Liver (tissue), 8 donors: ENCODE measurements at regions not wholly inside any gene's neighbourhood (a gene's known extent, or its start where the extent isn't known, plus 50 kb on each side); places are given as distances from the start of the nearest gene placed in this dataset.

Experiments
- DNase-seq: peaks from one replicate; pipeline ENCODE4 v3.0.0-alpha.2; 2017; ENCODE audit warnings: low spot score
- H3K27ac ChIP-seq, 2 donors: one replicate each; pipeline ENCODE4 v1.7.0; 2013; ENCODE audit warnings: inconsistent platforms in 2 of 2, low read length in 2 of 2, control low read depth in 1 of 2, low read depth in 1 of 2, mild to moderate bottlenecking in 1 of 2
- H3K27me3 ChIP-seq, 4 donors: one replicate each; pipeline versions ENCODE4 v1.6.1 to v1.7.0; 2013; ENCODE audit warnings: low read length in 3 of 4, inconsistent platforms in 1 of 4, mild to moderate bottlenecking in 1 of 4, moderate library complexity in 1 of 4; ENCODE audit not compliant: control insufficient read depth in 4 of 4, insufficient read depth in 4 of 4
- H3K36me3 ChIP-seq, 4 donors: one replicate each; pipeline versions ENCODE4 v1.6.1 to v1.7.0; 2013; ENCODE audit warnings: low read length in 3 of 4, mild to moderate bottlenecking in 3 of 4, low read depth in 1 of 4, moderate library complexity in 1 of 4; ENCODE audit not compliant: control insufficient read depth in 4 of 4, insufficient read depth in 3 of 4
- H3K4me1 ChIP-seq, 4 donors: one replicate each; pipeline versions ENCODE4 v1.6.1 to v1.7.0; 2013; ENCODE audit warnings: low read length in 3 of 4, mild to moderate bottlenecking in 3 of 4, moderate library complexity in 1 of 4; ENCODE audit not compliant: control insufficient read depth in 4 of 4, insufficient read depth in 4 of 4
- H3K4me3 ChIP-seq, 3 donors: one replicate each; pipeline versions ENCODE4 v1.6.1 to v1.7.0; 2013; ENCODE audit warnings: low read length in 3 of 3, control low read depth in 1 of 3, low read depth in 1 of 3, mild to moderate bottlenecking in 1 of 3
- H3K9ac ChIP-seq, 2 donors: one replicate each; pipeline ENCODE4 v1.7.0; 2013; ENCODE audit warnings: low read length in 2 of 2, mild to moderate bottlenecking in 2 of 2, moderate library complexity in 2 of 2, control low read depth in 1 of 2, low read depth in 1 of 2
- H3K9me3 ChIP-seq, 4 donors: one replicate each; pipeline versions ENCODE4 v1.6.1 to v1.7.0; 2013; ENCODE audit warnings: low read length in 3 of 4; ENCODE audit not compliant: control insufficient read depth in 4 of 4
- ATF3 ChIP-seq: IDR thresholded peaks from 2 replicates; pipeline ENCODE4 v1.6.1; 2016; ENCODE audit warnings: antibody characterized with exemption
- CTCF ChIP-seq: fragments of 150-350 bp; IDR thresholded peaks from 2 replicates; pipeline ENCODE4 v1.5.1; 2017; ENCODE audit warnings: improper control_type of control experiment, low read depth, low read length; ENCODE audit not compliant: missing input control
- EGR1 ChIP-seq, 2 donors: IDR thresholded peaks; 2 replicates each; pipeline ENCODE4 v1.6.1; 2016 to 2018; ENCODE audit warnings: antibody characterized with exemption in 2 of 2, low read depth in 2 of 2
- FOXA1 ChIP-seq: IDR thresholded peaks from 2 replicates; pipeline ENCODE4 v1.6.1; 2016; ENCODE audit warnings: antibody characterized with exemption
- FOXA2 ChIP-seq: IDR thresholded peaks from 2 replicates; pipeline ENCODE4 v1.6.1; 2016; ENCODE audit warnings: antibody characterized with exemption
- GABPA ChIP-seq, 2 donors: IDR thresholded peaks in 1 of 2; conservative IDR thresholded peaks in 1 of 2; 2 replicates each; pipeline ENCODE4 v1.6.1; 2016; ENCODE audit warnings: antibody characterized with exemption in 2 of 2, mild to moderate bottlenecking in 1 of 2, moderate library complexity in 1 of 2
- HNF4G ChIP-seq: IDR thresholded peaks from 2 replicates; pipeline ENCODE4 v1.6.1; 2016; ENCODE audit warnings: antibody characterized with exemption
- JUND ChIP-seq, 2 donors: IDR thresholded peaks; 2 replicates each; pipeline ENCODE4 v1.6.1; 2016; ENCODE audit warnings: antibody characterized with exemption in 2 of 2
- MAX ChIP-seq: IDR thresholded peaks from 2 replicates; pipeline ENCODE4 v1.6.1; 2016; ENCODE audit warnings: antibody characterized with exemption
- NR2F2 ChIP-seq: IDR thresholded peaks from 2 replicates; pipeline ENCODE4 v1.6.1; 2016; ENCODE audit warnings: antibody characterized with exemption
- REST ChIP-seq: IDR thresholded peaks from 2 replicates; pipeline ENCODE4 v1.6.1; 2016; ENCODE audit warnings: antibody characterized with exemption, mild to moderate bottlenecking
- RXRA ChIP-seq, 2 donors: IDR thresholded peaks; 2 replicates each; pipeline ENCODE4 v1.6.1; 2017 to 2018; ENCODE audit warnings: antibody characterized with exemption in 2 of 2, mild to moderate bottlenecking in 1 of 2
- SP1 ChIP-seq: IDR thresholded peaks from 2 replicates; pipeline ENCODE4 v1.6.1; 2018; ENCODE audit warnings: antibody characterized with exemption, mild to moderate bottlenecking
- TAF1 ChIP-seq: conservative IDR thresholded peaks from 2 replicates; pipeline ENCODE4 v1.6.1; 2016; ENCODE audit warnings: antibody characterized with exemption, mild to moderate bottlenecking
- YY1 ChIP-seq: IDR thresholded peaks from 2 replicates; pipeline ENCODE4 v1.6.1; 2016; ENCODE audit warnings: antibody characterized with exemption, mild to moderate bottlenecking
- WGBS: extraction: QIAGEN DNeasy Blood & Tissue Kit; methylation state at CpG from one replicate; pipeline ENCODE4 v1.1.7; 2013; 5-methylcytosine and 5-hydroxymethylcytosine counted together
- TF ChIP-seq, protein P1 (sequence below): IDR thresholded peaks from 2 replicates; pipeline ENCODE4 v1.6.1; 2016; ENCODE audit warnings: antibody characterized with exemption
- donor health status: healthy.
- donor health status: healthy.
- donor health status: healthy.
- donor health status: healthy.
- donor health status: healthy.

- TF ChIP-seq FOXA1: no peak
- no peak for TF ChIP-seq TAF1
- TF ChIP-seq EGR1 (IDR thresholded peaks at IDR 0.05; ENCODE audit: low read depth in 2 of 2): no peak
- no peak for TF ChIP-seq FOXA2
- no peaks in the 10 kb centered on the region for H3K4me1 ChIP-seq
- H3K27ac ChIP-seq: no peak overlapping the region
- H3K36me3 ChIP-seq: no peaks in the 10 kb centered on the region
- H3K9ac ChIP-seq: no peak overlapping the region
- H3K27me3 ChIP-seq: no peaks in the 10 kb centered on the region
- H3K9me3 ChIP-seq: no peaks in the 10 kb centered on the region
- 62% methylated on average over 6 of the region's 6 CpGs for WGBS
- no peak overlapping the region for H3K4me3 ChIP-seq
- no peak for DNase-seq
These were observed 781.2 kb upstream of the GRM7 start for GRCh38 chr3:6079561-6080179.

DNA sequence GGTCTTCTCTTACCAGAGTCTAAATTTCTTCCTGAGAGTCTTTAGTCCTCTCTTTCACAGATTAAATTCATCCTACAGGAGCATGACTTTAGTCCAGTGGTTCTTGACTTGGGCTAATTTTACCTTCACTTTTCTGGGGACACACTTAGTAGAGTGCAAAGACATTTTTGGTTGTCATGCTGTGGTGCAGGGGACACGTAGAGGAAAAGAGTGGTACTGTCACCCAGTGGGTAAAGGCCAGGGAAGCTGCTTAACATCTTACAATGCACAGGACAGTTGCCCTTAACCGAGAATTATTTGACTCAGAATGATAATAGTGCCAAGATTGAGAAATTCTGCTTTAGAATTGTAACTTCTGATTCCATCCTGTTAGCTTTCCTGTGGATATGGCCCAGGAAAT is 772.5 kb upstream of the GRM7 start:
- TF ChIP-seq HNF4G (no peak), REST (no peak), TAF1 (no peak)
- H3K4me3 ChIP-seq: no peak overlapping the region
- H3K27me3 ChIP-seq: no peaks in the 10 kb centered on the region
- H3K9ac ChIP-seq: no peak overlapping the region
- 57% methylated on average over 2 of the region's 2 CpGs for WGBS
- DNase-seq: no peak
- no peaks in the 10 kb centered on the region for H3K36me3 ChIP-seq
- no peak overlapping the region for H3K27ac ChIP-seq
- no peaks in the 10 kb centered on the region for H3K4me1 ChIP-seq
- no peaks in the 10 kb centered on the region for H3K9me3 ChIP-seq

DNA sequence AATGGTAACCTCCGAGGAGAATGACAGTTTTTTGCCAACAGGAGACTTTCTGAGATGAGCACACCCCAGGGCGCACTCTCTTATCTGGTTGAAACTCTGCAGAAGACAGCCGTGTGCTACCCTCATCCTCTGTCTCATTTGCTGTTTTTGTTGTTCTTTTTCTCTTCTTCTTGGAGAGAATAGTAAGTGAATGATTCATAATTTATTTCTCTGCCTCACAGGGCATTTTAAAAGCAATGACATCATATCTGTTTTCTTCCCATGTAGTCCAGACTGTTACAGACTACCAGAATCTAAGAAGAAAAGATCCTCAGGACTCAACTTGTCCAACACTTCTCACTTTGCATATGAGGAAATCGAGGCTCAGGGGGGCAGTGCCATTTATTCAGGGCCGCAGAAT is 771.1 kb upstream of the GRM7 start:
- 62% methylated on average over 5 of the region's 5 CpGs for WGBS
- TF ChIP-seq MAX: no peak
- TF ChIP-seq, protein P1, sequence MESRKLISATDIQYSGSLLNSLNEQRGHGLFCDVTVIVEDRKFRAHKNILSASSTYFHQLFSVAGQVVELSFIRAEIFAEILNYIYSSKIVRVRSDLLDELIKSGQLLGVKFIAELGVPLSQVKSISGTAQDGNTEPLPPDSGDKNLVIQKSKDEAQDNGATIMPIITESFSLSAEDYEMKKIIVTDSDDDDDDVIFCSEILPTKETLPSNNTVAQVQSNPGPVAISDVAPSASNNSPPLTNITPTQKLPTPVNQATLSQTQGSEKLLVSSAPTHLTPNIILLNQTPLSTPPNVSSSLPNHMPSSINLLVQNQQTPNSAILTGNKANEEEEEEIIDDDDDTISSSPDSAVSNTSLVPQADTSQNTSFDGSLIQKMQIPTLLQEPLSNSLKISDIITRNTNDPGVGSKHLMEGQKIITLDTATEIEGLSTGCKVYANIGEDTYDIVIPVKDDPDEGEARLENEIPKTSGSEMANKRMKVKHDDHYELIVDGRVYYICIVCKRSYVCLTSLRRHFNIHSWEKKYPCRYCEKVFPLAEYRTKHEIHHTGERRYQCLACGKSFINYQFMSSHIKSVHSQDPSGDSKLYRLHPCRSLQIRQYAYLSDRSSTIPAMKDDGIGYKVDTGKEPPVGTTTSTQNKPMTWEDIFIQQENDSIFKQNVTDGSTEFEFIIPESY: no peak
- TF ChIP-seq FOXA1: no peak
- TF ChIP-seq TAF1: no peak
- no peak for TF ChIP-seq CTCF
- no peak for TF ChIP-seq RXRA (IDR thresholded peaks at IDR 0.05)
- no peak for TF ChIP-seq GABPA (IDR thresholded peaks at IDR 0.05 in 1 of 2, conservative IDR thresholded peaks at IDR 0.05 in 1 of 2)
- TF ChIP-seq EGR1 (IDR thresholded peaks at IDR 0.05; ENCODE audit: low read depth in 2 of 2): no peak
- TF ChIP-seq NR2F2: no peak
- no peak for TF ChIP-seq FOXA2
- no peak for TF ChIP-seq SP1
- no peak for TF ChIP-seq REST
- TF ChIP-seq YY1: no peak
- no peak for TF ChIP-seq JUND (IDR thresholded peaks at IDR 0.05)
- no peak for TF ChIP-seq ATF3

More for the DNA sequence above, 771.1 kb upstream of the GRM7 start:
- Histone ChIP-seq H3K27ac (no peak overlapping the region), H3K36me3 (no peaks in the 10 kb centered on the region), H3K27me3 (no peaks in the 10 kb centered on the region), H3K4me1 (no peaks in the 10 kb centered on the region), H3K9me3 (no peaks in the 10 kb centered on the region), H3K4me3 (no peak overlapping the region), H3K9ac (no peak overlapping the region)
- no peak for DNase-seq
